ENCODE measurements at regions not wholly inside any gene's neighbourhood (a gene's known extent, or its start where the extent isn't known, plus 50 kb on each side); places are given as distances from the start of the nearest gene placed in this dataset.

DNA sequence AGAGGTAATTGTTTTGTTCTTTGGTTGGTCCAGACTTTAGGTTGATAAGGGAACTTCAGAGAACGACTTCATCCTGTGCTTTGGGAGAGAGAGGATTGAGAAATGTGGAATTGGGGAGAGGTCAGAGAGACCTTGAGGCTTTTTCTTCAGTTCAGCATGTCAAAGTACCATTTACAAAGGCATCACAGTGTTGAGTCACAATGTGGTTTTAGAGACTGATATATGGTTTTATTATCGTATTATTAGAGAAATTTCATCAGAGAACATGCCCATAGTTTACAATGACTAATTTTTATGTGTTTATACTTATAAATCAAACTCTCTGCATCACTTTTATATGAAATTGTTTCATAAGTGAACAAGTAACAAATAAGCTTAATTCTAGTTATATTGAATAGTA lies 626.6 kb downstream of the DSC3 start:
- no peak for DNase-seq (ENCODE audit: low spot score in 2 of 2)
- 50 to 66% methylated on average over 2 of the region's 2 CpGs for WGBS, 2 donors
- H3K4me3 ChIP-seq (ENCODE audit: low read depth, poor library complexity, severe bottlenecking) = no peak overlapping the region
- TF ChIP-seq POLR2A (IDR thresholded peaks at IDR 0.05) = no peak
- TF ChIP-seq, protein P1, sequence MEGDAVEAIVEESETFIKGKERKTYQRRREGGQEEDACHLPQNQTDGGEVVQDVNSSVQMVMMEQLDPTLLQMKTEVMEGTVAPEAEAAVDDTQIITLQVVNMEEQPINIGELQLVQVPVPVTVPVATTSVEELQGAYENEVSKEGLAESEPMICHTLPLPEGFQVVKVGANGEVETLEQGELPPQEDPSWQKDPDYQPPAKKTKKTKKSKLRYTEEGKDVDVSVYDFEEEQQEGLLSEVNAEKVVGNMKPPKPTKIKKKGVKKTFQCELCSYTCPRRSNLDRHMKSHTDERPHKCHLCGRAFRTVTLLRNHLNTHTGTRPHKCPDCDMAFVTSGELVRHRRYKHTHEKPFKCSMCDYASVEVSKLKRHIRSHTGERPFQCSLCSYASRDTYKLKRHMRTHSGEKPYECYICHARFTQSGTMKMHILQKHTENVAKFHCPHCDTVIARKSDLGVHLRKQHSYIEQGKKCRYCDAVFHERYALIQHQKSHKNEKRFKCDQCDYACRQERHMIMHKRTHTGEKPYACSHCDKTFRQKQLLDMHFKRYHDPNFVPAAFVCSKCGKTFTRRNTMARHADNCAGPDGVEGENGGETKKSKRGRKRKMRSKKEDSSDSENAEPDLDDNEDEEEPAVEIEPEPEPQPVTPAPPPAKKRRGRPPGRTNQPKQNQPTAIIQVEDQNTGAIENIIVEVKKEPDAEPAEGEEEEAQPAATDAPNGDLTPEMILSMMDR (IDR thresholded peaks at IDR 0.05) = no peak
- intact Hi-C loops (cut with DNase I; ENCODE audit: low total_unique reads) = no loop called here

DNA sequence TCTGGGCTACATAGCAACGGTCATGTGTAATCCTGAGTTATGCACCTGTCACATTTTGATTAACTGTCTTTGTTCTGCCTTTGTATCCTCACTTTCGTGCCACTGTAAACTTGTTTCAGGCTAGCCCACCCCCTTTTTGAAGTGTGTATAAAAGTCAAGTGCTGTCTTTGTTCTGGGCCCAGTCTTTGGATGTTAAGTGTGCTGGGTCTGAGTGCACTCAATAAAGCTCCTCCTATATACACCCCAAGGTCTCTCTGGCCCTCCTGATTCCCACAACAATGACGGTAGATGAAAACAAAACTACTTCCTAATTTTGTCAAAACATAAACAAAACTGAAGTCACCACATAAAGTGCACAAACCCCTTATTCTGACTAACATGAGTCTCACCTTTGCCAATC lies 633.4 kb downstream of the DSC3 start:
- DNase-seq (ENCODE audit: low spot score in 2 of 2) = no peak
- TF ChIP-seq, protein P1 (IDR thresholded peaks at IDR 0.05) = no peak
- no peak for TF ChIP-seq POLR2A (IDR thresholded peaks at IDR 0.05)
- H3K4me3 ChIP-seq (ENCODE audit: low read depth, poor library complexity, severe bottlenecking) = no peak overlapping the region

DNA sequence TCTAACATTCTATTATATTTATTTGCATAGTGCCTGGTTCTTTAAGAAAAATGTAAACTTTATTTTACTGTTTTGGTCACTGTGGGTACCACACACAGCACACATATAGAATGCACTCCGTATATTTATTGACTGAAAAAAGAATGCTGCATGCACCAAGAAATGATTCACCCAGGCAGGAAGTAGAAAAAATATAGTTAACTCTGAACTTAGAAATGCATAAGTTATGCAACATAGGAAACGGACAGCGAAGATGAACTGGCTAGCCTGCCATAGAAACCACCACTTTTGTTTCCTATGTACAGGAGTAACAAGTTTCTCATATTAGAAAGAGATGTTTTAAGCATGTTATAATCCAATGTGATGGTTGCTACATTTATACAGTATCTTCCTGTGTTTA lies 635.8 kb downstream of the DSC3 start:
- 70 to 76% methylated on average over 3 of the region's 3 CpGs for WGBS, 2 donors
- no peak for TF ChIP-seq POLR2A (IDR thresholded peaks at IDR 0.05)
- TF ChIP-seq, protein P1 (IDR thresholded peaks at IDR 0.05) = no peak
- intact Hi-C loops (cut with DNase I; ENCODE audit: low total_unique reads) = no loop called here
- DNase-seq (ENCODE audit: low spot score in 2 of 2) = no peak
- no peak overlapping the region for H3K4me3 ChIP-seq (ENCODE audit: low read depth, poor library complexity, severe bottlenecking)

More for the DNA sequence above, 633.4 kb downstream of the DSC3 start:
- 71 to 83% methylated on average over 3 of the region's 3 CpGs for WGBS, 2 donors
- intact Hi-C loops (cut with DNase I; ENCODE audit: low total_unique reads) = no loop called here

DNA sequence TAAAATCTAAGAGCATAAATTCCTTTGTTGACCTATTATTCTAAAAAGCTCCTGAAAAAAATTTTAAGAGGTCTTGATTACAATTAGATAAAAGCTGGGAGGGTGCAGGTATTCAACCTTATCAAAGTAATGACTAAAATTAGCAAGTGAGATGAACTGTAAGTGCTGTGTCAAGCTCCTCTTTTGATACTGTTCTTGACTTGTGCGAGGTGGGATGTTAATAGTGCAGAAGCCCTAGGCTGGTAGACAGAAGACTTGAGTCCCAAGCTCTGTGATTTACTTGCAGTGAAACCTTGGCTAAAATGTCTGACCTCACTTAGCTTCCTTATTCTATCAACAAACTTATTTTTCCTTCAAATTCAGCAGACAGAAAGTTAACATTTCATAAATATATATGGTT lies 637.5 kb downstream of the DSC3 start:
- intact Hi-C loops (cut with DNase I; ENCODE audit: low total_unique reads) = no loop called here
- H3K4me3 ChIP-seq (ENCODE audit: low read depth, poor library complexity, severe bottlenecking) = no peak overlapping the region
- TF ChIP-seq, protein P1 (IDR thresholded peaks at IDR 0.05) = no peak
- TF ChIP-seq POLR2A (IDR thresholded peaks at IDR 0.05) = no peak
- DNase-seq (ENCODE audit: low spot score in 2 of 2) = no peak
- WGBS, 2 donors = 74 to 82% methylated on average over 1 of the region's 1 CpG

DNA sequence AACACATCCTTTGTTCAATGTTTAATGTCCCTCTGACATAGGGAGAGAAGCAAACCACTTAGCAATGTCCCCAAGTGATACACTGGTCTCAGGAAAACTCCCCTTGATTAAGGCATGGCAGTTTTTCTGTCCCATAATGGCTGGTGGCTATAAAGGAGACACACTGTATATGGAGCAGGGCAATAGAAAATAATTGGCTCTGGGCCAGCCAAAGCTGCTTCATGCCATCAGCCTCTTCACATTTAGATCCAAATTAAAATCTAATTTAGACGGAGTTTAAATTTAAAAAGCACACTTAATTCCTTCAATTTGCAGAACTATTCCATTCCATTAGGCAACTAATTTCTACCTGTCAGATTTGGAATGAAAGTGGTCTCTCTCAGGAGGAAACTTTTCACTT lies 638.1 kb downstream of the DSC3 start:
- no peak overlapping the region for H3K4me3 ChIP-seq (ENCODE audit: low read depth, poor library complexity, severe bottlenecking)
- intact Hi-C loops (cut with DNase I; ENCODE audit: low total_unique reads) = no loop called here
- no peak for TF ChIP-seq POLR2A (IDR thresholded peaks at IDR 0.05)
- TF ChIP-seq, protein P1 (IDR thresholded peaks at IDR 0.05) = no peak
- DNase-seq (ENCODE audit: low spot score in 2 of 2) = no peak
- 84 to 94% methylated on average over 1 of the region's 1 CpG for WGBS, 2 donors

DNA sequence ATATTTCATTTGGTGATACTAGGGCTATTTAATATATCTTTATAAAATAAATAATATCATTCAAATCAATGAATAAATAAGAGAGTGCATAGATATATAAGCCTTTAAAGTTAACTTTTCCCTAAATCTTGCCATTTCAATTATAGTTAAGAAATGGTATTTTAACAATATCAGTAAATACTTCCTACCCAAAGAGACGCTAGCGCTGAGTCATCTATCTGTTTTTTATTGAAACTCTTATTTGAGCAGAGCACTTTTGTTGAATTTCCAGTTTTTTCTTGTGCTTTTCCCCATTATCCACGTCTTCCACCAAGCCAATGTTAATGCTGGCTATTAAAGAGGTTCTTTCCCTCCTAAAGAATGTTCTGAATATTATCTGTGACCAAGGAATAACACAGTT lies 639.3 kb downstream of the DSC3 start:
- no peak for TF ChIP-seq POLR2A (IDR thresholded peaks at IDR 0.05)
- TF ChIP-seq, protein P1 (IDR thresholded peaks at IDR 0.05) = no peak
- 61 to 65% methylated on average over 3 of the region's 3 CpGs for WGBS, 2 donors
- no peak for DNase-seq (ENCODE audit: low spot score in 2 of 2)
- no peak overlapping the region for H3K4me3 ChIP-seq (ENCODE audit: low read depth, poor library complexity, severe bottlenecking)
- intact Hi-C loops (cut with DNase I; ENCODE audit: low total_unique reads) = no loop called here

All from lower leg skin (tissue), 4 donors.